ENCODE measurements at regions not wholly inside any gene's neighbourhood (a gene's known extent, or its start where the extent isn't known, plus 50 kb on each side); places are given as distances from the start of the nearest gene placed in this dataset.

DNA sequence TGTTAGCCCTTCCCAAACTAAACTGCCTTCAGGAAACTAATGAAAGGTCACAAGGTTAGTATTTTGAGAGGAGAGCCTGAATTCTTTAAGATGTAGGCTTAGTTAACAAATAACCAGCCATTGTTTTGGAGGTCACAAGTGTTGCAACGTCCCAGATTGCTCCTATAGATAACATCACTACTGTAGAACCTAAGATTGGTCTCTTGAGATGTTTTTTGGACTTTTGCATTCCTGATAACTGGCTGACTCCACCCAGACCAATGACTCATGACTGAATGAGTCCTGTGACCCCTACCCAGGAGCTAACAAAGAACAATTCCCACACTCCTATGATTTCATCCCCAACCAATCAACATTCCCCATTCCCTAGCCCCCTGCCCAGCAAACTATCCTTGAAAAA is 178.8 kb downstream of the SCP2D1 start:
- TF ChIP-seq, protein P1, sequence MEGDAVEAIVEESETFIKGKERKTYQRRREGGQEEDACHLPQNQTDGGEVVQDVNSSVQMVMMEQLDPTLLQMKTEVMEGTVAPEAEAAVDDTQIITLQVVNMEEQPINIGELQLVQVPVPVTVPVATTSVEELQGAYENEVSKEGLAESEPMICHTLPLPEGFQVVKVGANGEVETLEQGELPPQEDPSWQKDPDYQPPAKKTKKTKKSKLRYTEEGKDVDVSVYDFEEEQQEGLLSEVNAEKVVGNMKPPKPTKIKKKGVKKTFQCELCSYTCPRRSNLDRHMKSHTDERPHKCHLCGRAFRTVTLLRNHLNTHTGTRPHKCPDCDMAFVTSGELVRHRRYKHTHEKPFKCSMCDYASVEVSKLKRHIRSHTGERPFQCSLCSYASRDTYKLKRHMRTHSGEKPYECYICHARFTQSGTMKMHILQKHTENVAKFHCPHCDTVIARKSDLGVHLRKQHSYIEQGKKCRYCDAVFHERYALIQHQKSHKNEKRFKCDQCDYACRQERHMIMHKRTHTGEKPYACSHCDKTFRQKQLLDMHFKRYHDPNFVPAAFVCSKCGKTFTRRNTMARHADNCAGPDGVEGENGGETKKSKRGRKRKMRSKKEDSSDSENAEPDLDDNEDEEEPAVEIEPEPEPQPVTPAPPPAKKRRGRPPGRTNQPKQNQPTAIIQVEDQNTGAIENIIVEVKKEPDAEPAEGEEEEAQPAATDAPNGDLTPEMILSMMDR (IDR thresholded peaks at IDR 0.05; ENCODE audit: low read length) = no peak
- no peak for TF ChIP-seq EZH2 (optimal IDR thresholded peaks at IDR 0.05; ENCODE audit: low read depth, low read length)

Measured in MM.1S (cell line).